ENCODE measurements at regions not wholly inside any gene's neighbourhood (a gene's known extent, or its start where the extent isn't known, plus 50 kb on each side); places are given as distances from the start of the nearest gene placed in this dataset. TPM values are rescaled to one million over a fixed set of nuclear protein-coding genes. Genes with fewer than 3 reads are reported as not detected.

DNA sequence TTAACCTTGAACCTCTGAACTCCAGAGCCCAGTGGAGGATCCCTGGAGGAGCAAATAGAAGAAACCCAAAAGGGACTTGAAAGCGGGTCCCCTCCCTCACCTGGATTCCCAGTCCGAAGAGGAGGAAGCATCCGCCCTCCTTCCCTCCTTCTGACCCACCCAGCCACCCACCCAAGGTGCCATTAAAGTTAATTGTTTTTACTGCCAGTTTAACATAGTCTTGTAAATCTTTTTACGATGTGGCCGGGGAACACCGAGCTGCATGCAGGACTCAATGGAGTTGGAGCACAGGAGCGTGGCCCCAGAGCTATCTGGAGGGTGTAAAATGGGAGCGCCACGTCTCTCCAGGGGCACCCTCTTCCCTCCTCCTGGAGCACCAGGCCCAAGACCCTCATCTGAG, 49.9 kb upstream of the TBX3 start:
- 86 to 93% methylated on average over 9 of the region's 9 CpGs for WGBS, 2 donors
- H3K27me3 ChIP-seq: no peaks in the 10 kb centered on the region
- H3K4me3 ChIP-seq (replicated peaks in 1 of 3): no peak overlapping the region
- TF ChIP-seq POLR2A (IDR thresholded peaks at IDR 0.05): no peak
- TF ChIP-seq, protein P1, sequence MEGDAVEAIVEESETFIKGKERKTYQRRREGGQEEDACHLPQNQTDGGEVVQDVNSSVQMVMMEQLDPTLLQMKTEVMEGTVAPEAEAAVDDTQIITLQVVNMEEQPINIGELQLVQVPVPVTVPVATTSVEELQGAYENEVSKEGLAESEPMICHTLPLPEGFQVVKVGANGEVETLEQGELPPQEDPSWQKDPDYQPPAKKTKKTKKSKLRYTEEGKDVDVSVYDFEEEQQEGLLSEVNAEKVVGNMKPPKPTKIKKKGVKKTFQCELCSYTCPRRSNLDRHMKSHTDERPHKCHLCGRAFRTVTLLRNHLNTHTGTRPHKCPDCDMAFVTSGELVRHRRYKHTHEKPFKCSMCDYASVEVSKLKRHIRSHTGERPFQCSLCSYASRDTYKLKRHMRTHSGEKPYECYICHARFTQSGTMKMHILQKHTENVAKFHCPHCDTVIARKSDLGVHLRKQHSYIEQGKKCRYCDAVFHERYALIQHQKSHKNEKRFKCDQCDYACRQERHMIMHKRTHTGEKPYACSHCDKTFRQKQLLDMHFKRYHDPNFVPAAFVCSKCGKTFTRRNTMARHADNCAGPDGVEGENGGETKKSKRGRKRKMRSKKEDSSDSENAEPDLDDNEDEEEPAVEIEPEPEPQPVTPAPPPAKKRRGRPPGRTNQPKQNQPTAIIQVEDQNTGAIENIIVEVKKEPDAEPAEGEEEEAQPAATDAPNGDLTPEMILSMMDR (IDR thresholded peaks at IDR 0.05): no peak
- no peaks in the 10 kb centered on the region for H3K36me3 ChIP-seq
- no peak overlapping the region for H3K27ac ChIP-seq
- intact Hi-C loops (cut with DNase I): no loop called here
- no peak for DNase-seq
- no peaks in the 10 kb centered on the region for H3K9me3 ChIP-seq
- H3K4me1 ChIP-seq: peaks cover 3 to 10% of the 10 kb centered on the region in 2 donors

Small RNA genes in the stretch of these regions (small RNA-seq; reads per million reads assigned to genes)
- gene AC009804.1: not detected
- gene RF00275: not detected
- not detected for gene RF00443
- not detected for gene RN7SL865P

Data from thyroid gland (tissue), 4 donors.